ENCODE measurements at regions not wholly inside any gene's neighbourhood (a gene's known extent, or its start where the extent isn't known, plus 50 kb on each side); places are given as distances from the start of the nearest gene placed in this dataset.
"Not testable (repeated sequence)": the region's sequence is repeated elsewhere in the genome, so short reads cannot be mapped to it uniquely, and the experiment has no call there.

DNA sequence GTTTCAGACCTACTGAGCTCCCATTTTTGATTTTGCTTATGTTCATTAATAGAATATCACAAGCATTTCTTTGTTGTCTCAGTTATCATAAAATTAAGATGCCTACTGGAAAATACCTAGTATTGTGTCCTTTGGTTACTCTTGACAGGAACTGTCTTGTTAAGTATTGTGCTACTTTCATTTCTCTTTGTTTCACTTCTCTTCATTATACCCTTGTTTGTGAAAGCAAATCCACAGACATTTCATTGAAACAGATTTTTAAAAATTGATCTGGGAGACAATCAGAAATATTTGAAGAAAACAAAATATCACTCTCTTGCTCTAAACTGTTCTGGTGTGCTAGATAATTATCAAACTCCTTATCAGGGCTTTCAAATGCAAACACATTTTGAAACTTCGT lies 290.5 kb upstream of the EYS start:
- Mint-ChIP-seq H3K27ac (no peak overlapping the region), H3K4me3 (no peak overlapping the region), H3K27me3 (no peaks in the 10 kb centered on the region), H3K36me3 (no peaks in the 10 kb centered on the region), H3K4me1 (no peaks in the 10 kb centered on the region), H3K9me3 (peaks cover 2 to 15% (median 4%) of the 10 kb centered on the region in 8 donors)
- H3K4me1 ChIP-seq (ENCODE audit: insufficient read depth, low read length) = no peaks in the 10 kb centered on the region
- ChIA-PET POLR2A (ENCODE audit: partially characterized antibody) (no interaction called here), CTCF (ENCODE audit: partially characterized antibody) (no interaction called here)
- H3K9me3 ChIP-seq (ENCODE audit: control insufficient read depth in 1 of 2, low read length in 2 of 2) = no peaks in the 10 kb centered on the region
- no peak overlapping the region for H3K4me3 ChIP-seq (ENCODE audit: low read length in 2 of 2)
- intact Hi-C loops (cut with micrococcal nuclease) = no loop called here
- no peak overlapping the region for H3K27ac ChIP-seq (ENCODE audit: low read depth, low read length)
- H3K36me3 ChIP-seq (ENCODE audit: insufficient read depth, low read length) = no peaks in the 10 kb centered on the region
- no peak for DNase-seq
- H3K27me3 ChIP-seq (ENCODE audit: insufficient read depth, low read length) = no peaks in the 10 kb centered on the region

- H3K27me3 Mint-ChIP-seq = no peaks in the 10 kb centered on the region
Measured at GRCh38 chr6:65996096-65996495, 289.1 kb upstream of the EYS start.

DNA sequence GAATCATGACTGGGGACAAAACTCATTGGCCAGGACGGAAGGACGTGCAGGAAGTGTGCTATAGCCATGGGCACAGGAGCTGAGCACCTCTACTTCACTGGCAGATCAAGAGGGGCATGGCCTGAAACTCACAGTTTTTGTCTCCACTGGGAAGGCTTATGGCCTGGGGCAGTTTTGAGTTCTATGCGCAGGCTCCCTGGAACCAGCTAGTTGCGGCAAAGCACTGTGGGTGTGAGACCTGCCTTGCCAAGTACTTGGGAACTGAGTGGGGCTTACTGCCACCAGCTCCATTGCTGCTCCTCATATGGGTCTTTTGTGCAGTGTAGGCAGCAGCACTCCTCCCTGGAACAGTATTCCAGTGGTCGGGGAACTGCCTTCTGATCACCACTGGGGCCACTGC lies 282.6 kb upstream of the EYS start:
- H3K27me3 Mint-ChIP-seq = no peaks in the 10 kb centered on the region
- ChIA-PET POLR2A (ENCODE audit: partially characterized antibody) (no interaction called here), CTCF (ENCODE audit: partially characterized antibody) (no interaction called here)
- Histone ChIP-seq H3K9me3 (ENCODE audit: control insufficient read depth in 1 of 2, low read length in 2 of 2) (no peaks in the 10 kb centered on the region), H3K27ac (ENCODE audit: low read depth, low read length) (no peak overlapping the region), H3K4me1 (ENCODE audit: insufficient read depth, low read length) (no peaks in the 10 kb centered on the region), H3K36me3 (ENCODE audit: insufficient read depth, low read length) (no peaks in the 10 kb centered on the region), H3K4me3 (ENCODE audit: low read length in 2 of 2) (no peak overlapping the region), H3K27me3 (ENCODE audit: insufficient read depth, low read length) (no peaks in the 10 kb centered on the region)
- no peak overlapping the region for H3K27ac Mint-ChIP-seq
- no peak for DNase-seq
- no peaks in the 10 kb centered on the region for H3K4me1 Mint-ChIP-seq
- intact Hi-C loops (cut with micrococcal nuclease) = no loop called here
- H3K36me3 Mint-ChIP-seq = no peaks in the 10 kb centered on the region
- H3K4me3 Mint-ChIP-seq = no peak overlapping the region
- peaks cover 0 to 25% (median 11%) of the 10 kb centered on the region in 8 donors for H3K9me3 Mint-ChIP-seq

More at GRCh38 chr6:65996096-65996495, 289.1 kb upstream of the EYS start:
- Histone ChIP-seq H3K36me3 (ENCODE audit: insufficient read depth, low read length) (no peaks in the 10 kb centered on the region), H3K9me3 (ENCODE audit: control insufficient read depth in 1 of 2, low read length in 2 of 2) (no peaks in the 10 kb centered on the region), H3K4me3 (ENCODE audit: low read length in 2 of 2) (no peak overlapping the region), H3K27me3 (ENCODE audit: insufficient read depth, low read length) (no peaks in the 10 kb centered on the region), H3K27ac (ENCODE audit: low read depth, low read length) (no peak overlapping the region), H3K4me1 (ENCODE audit: insufficient read depth, low read length) (no peaks in the 10 kb centered on the region)
- Mint-ChIP-seq H3K9me3 (peaks cover 2 to 15% (median 4%) of the 10 kb centered on the region in 8 donors), H3K27ac (no peak overlapping the region), H3K36me3 (no peaks in the 10 kb centered on the region), H3K4me1 (no peaks in the 10 kb centered on the region), H3K4me3 (no peak overlapping the region)
- intact Hi-C loops (cut with micrococcal nuclease) = no loop called here
- ChIA-PET POLR2A (ENCODE audit: partially characterized antibody) (no interaction called here), CTCF (ENCODE audit: partially characterized antibody) (no interaction called here)
- no peak for DNase-seq

GRCh38 chr6:65988006-65988405 lies 281.0 kb upstream of the EYS start:
- Mint-ChIP-seq H3K9me3 (peaks cover 2 to 27% (median 10%) of the 10 kb centered on the region in 8 donors), H3K36me3 (no peaks in the 10 kb centered on the region), H3K27ac (no peak overlapping the region), H3K27me3 (no peaks in the 10 kb centered on the region), H3K4me1 (no peaks in the 10 kb centered on the region), H3K4me3 (no peak overlapping the region)
- Histone ChIP-seq H3K27ac (ENCODE audit: low read depth, low read length) (no peak overlapping the region), H3K4me3 (ENCODE audit: low read length in 2 of 2) (no peak overlapping the region), H3K4me1 (ENCODE audit: insufficient read depth, low read length) (no peaks in the 10 kb centered on the region), H3K9me3 (ENCODE audit: control insufficient read depth in 1 of 2, low read length in 2 of 2) (no peaks in the 10 kb centered on the region), H3K36me3 (ENCODE audit: insufficient read depth, low read length) (no peaks in the 10 kb centered on the region), H3K27me3 (ENCODE audit: insufficient read depth, low read length) (no peaks in the 10 kb centered on the region)
- CTCF ChIA-PET (ENCODE audit: partially characterized antibody) = no interaction called here
- no peak for DNase-seq
- POLR2A ChIA-PET (ENCODE audit: partially characterized antibody) = no interaction called here
- intact Hi-C loops (cut with micrococcal nuclease) = no loop called here

DNA sequence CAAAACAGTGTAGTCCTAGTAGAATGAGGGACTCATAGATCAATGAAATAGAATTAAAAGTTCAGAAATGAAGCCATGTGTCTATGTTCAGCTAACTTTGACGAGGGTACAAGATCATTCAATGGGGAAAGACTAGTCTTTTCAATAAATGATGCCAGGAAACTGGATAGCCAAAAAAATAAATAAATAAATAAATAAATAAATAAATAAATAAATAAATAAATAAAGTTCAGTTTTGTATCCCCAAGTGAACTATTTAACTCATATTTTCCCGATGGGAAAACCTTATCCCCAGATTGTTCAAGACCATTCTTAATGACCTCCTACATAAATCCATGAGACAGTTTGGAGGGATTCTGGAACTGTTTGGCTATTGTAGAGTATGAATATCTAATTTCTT lies 277.1 kb upstream of the EYS start:
- Histone ChIP-seq H3K9me3 (ENCODE audit: control insufficient read depth in 1 of 2, low read length in 2 of 2) (no peaks in the 10 kb centered on the region), H3K27ac (ENCODE audit: low read depth, low read length) (no peak overlapping the region), H3K4me1 (ENCODE audit: insufficient read depth, low read length) (no peaks in the 10 kb centered on the region), H3K36me3 (ENCODE audit: insufficient read depth, low read length) (no peaks in the 10 kb centered on the region), H3K27me3 (ENCODE audit: insufficient read depth, low read length) (no peaks in the 10 kb centered on the region), H3K4me3 (ENCODE audit: low read length in 2 of 2) (no peak overlapping the region)
- Mint-ChIP-seq H3K27ac (no peak overlapping the region), H3K4me3 (no peak overlapping the region), H3K9me3 (peaks cover 2 to 36% (median 15%) of the 10 kb centered on the region in 8 donors), H3K27me3 (no peaks in the 10 kb centered on the region), H3K4me1 (no peaks in the 10 kb centered on the region), H3K36me3 (no peaks in the 10 kb centered on the region)
- ChIA-PET POLR2A (ENCODE audit: partially characterized antibody) (no interaction called here), CTCF (ENCODE audit: partially characterized antibody) (no interaction called here)
- DNase-seq = no peak
- intact Hi-C loops (cut with micrococcal nuclease) = no loop called here

GRCh38 chr6:65979120-65979519 lies 272.1 kb upstream of the EYS start:
- CTCF ChIA-PET (ENCODE audit: partially characterized antibody) = interaction anchor here (0.7 kb wide), 1 partner anchor 517 kb away, joined by 3 read pairs; no protein-coding TSS in a partner anchor
- Histone ChIP-seq H3K4me1 (ENCODE audit: insufficient read depth, low read length) (no peaks in the 10 kb centered on the region), H3K4me3 (ENCODE audit: low read length in 2 of 2) (no peak overlapping the region), H3K27ac (ENCODE audit: low read depth, low read length) (no peak overlapping the region), H3K27me3 (ENCODE audit: insufficient read depth, low read length) (no peaks in the 10 kb centered on the region), H3K9me3 (ENCODE audit: control insufficient read depth in 1 of 2, low read length in 2 of 2) (no peaks in the 10 kb centered on the region), H3K36me3 (ENCODE audit: insufficient read depth, low read length) (no peaks in the 10 kb centered on the region)
- Mint-ChIP-seq H3K9me3 (peaks cover 0 to 28% (median 10%) of the 10 kb centered on the region in 8 donors), H3K36me3 (no peaks in the 10 kb centered on the region), H3K27ac (no peak overlapping the region), H3K4me1 (no peaks in the 10 kb centered on the region), H3K27me3 (no peaks in the 10 kb centered on the region), H3K4me3 (no peak overlapping the region)
- intact Hi-C loops (cut with micrococcal nuclease) = no loop called here
- POLR2A ChIA-PET (ENCODE audit: partially characterized antibody) = no interaction called here
- no peak for DNase-seq

- H3K27ac ChIP-seq (ENCODE audit: low read depth, low read length); POLR2A ChIA-PET (ENCODE audit: partially characterized antibody); H3K4me3 ChIP-seq (ENCODE audit: low read length in 2 of 2); H3K27me3 Mint-ChIP-seq; CTCF ChIA-PET (ENCODE audit: partially characterized antibody); H3K9me3 ChIP-seq (ENCODE audit: control insufficient read depth in 1 of 2, low read length in 2 of 2); H3K27ac Mint-ChIP-seq; H3K27me3 ChIP-seq (ENCODE audit: insufficient read depth, low read length); H3K4me3 Mint-ChIP-seq; H3K4me1 Mint-ChIP-seq; H3K36me3 ChIP-seq (ENCODE audit: insufficient read depth, low read length); H3K4me1 ChIP-seq (ENCODE audit: insufficient read depth, low read length); intact Hi-C loops (cut with micrococcal nuclease); DNase-seq; H3K36me3 Mint-ChIP-seq: not testable (repeated sequence)
- H3K9me3 Mint-ChIP-seq = peaks cover 0 to 14% (median 4%) of the 10 kb centered on the region in 8 donors
Measured at GRCh38 chr6:65971252-65971651, 264.2 kb upstream of the EYS start.

DNA sequence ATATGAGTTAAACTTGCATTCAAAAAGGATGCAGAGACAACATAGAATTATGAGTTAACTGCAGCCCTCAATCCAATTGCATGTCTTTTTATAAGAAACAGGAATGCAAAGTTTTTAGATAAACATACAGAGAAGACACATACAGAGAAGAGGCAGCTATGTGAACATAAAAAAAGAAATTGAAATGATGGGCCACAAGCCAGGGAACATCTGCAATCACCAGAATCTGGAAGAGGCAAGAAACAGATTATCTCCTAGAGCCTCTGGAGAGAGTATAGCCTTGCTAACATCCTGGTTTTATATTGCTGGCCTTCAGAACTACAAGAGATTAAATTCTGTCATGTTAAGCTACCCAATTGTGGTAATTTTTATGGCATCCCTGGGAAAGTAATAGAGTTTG lies 257.2 kb upstream of the EYS start:
- intact Hi-C loops (cut with micrococcal nuclease) = no loop called here
- Mint-ChIP-seq H3K4me3 (no peak overlapping the region), H3K4me1 (no peaks in the 10 kb centered on the region), H3K9me3 (peaks cover 2 to 9% (median 5%) of the 10 kb centered on the region in 8 donors), H3K27ac (no peak overlapping the region), H3K36me3 (no peaks in the 10 kb centered on the region), H3K27me3 (no peaks in the 10 kb centered on the region)
- Histone ChIP-seq H3K36me3 (ENCODE audit: insufficient read depth, low read length) (no peaks in the 10 kb centered on the region), H3K4me3 (ENCODE audit: low read length in 2 of 2) (no peak overlapping the region), H3K9me3 (ENCODE audit: control insufficient read depth in 1 of 2, low read length in 2 of 2) (no peaks in the 10 kb centered on the region), H3K4me1 (ENCODE audit: insufficient read depth, low read length) (no peaks in the 10 kb centered on the region), H3K27me3 (ENCODE audit: insufficient read depth, low read length) (no peaks in the 10 kb centered on the region), H3K27ac (ENCODE audit: low read depth, low read length) (no peak overlapping the region)
- POLR2A ChIA-PET (ENCODE audit: partially characterized antibody) = no interaction called here
- no peak for DNase-seq
- CTCF ChIA-PET (ENCODE audit: partially characterized antibody) = no interaction called here
